Osteoblast (primary cell): ENCODE measurements at regions not wholly inside any gene's neighbourhood (a gene's known extent, or its start where the extent isn't known, plus 50 kb on each side); places are given as distances from the start of the nearest gene placed in this dataset.

Experiments used
- DNase-seq: peaks from one replicate; pipeline ENCODE4 v3.0.0; 2011; ENCODE audit warnings: low spot score, mixed read lengths; ENCODE audit not compliant: insufficient read length; ENCODE audit errors: missing footprints
- H2AFZ ChIP-seq: 2 replicates; pipeline ENCODE4 v1.6.0; 2011; ENCODE audit warnings: mild to moderate bottlenecking, low read length
- H3K27ac ChIP-seq: 2 replicates; pipeline ENCODE4 v1.5.1; 2011; ENCODE audit warnings: mild to moderate bottlenecking, low read depth, low read length, moderate library complexity
- H3K27me3 ChIP-seq: 2 replicates; pipeline ENCODE4 v1.6.0; 2012; ENCODE audit warnings: mild to moderate bottlenecking, control low read depth, inconsistent platforms, low read length, moderate library complexity; ENCODE audit not compliant: insufficient read depth
- H3K36me3 ChIP-seq: 2 replicates; pipeline ENCODE4 v1.5.1; 2011; ENCODE audit warnings: mild to moderate bottlenecking, low read length, control low read depth, moderate library complexity; ENCODE audit not compliant: insufficient read depth
- H3K4me1 ChIP-seq: 2 replicates; pipeline ENCODE4 v1.5.1; 2011; ENCODE audit warnings: mild to moderate bottlenecking, low read length, control low read depth, moderate library complexity; ENCODE audit not compliant: insufficient read depth
- H3K4me2 ChIP-seq: 2 replicates; pipeline ENCODE4 v1.6.0; 2011; ENCODE audit warnings: mild to moderate bottlenecking, low read length; ENCODE audit not compliant: insufficient read depth
- H3K4me3 ChIP-seq: fragments of 200-600 bp; sonication (generic); 3 replicates; pipeline ENCODE4 v1.5.1; 2012; ENCODE audit warnings: mild to moderate bottlenecking, low read length, inconsistent platforms; ENCODE audit not compliant: insufficient read depth
- H3K79me2 ChIP-seq: 2 replicates; pipeline ENCODE4 v1.6.0; 2012; ENCODE audit warnings: mild to moderate bottlenecking, low read length, control low read depth, inconsistent platforms; ENCODE audit not compliant: insufficient read depth
- H3K9me3 ChIP-seq: 2 replicates; pipeline ENCODE4 v1.5.1; 2011; ENCODE audit warnings: low read depth, low read length, control low read depth
- H4K20me1 ChIP-seq: 2 replicates; pipeline ENCODE4 v1.6.0; 2012; ENCODE audit warnings: mild to moderate bottlenecking, low read length, control low read depth; ENCODE audit not compliant: insufficient read depth
- TF ChIP-seq, protein P1 (sequence below): IDR thresholded peaks from 2 replicates; pipeline ENCODE4 v1.5.1; 2011; ENCODE audit warnings: mild to moderate bottlenecking, low read depth, low read length, moderate library complexity; ENCODE audit errors: extremely low read depth

DNA sequence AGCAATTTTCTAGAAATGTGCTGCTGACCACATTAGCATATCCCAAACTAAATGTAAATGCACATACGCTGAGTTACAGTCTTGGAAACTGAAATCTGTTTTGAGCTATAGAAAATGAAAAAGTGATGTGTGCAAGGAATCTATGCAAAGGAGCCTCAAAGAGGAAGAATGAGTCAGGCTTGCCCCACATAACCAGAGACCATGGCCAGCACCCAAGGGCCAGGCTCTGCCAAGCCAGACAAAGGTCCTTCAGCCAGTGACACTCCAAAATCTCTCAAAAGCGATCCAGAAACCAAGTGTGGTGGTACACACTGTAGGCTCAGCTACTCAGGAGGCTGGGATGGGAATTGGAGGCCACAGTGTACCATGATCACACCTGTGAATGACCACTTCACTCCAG is 195.2 kb downstream of the TOMM20 start:
- Histone ChIP-seq H3K27ac (peak overlapping the region; percentile 85), H3K27me3 (no peaks in the 10 kb centered on the region), H4K20me1 (no peaks in the 10 kb centered on the region), H3K79me2 (no peaks in the 10 kb centered on the region), H3K4me2 (peak overlapping the region; percentile 59), H3K36me3 (no peaks in the 10 kb centered on the region), H2AFZ (no peak overlapping the region), H3K4me1 (peaks cover 27% of the 10 kb centered on the region), H3K4me3 (peak overlapping the region; percentile 16), H3K9me3 (no peaks in the 10 kb centered on the region)
- DNase-seq: peak; percentile 87
- TF ChIP-seq, protein P1, sequence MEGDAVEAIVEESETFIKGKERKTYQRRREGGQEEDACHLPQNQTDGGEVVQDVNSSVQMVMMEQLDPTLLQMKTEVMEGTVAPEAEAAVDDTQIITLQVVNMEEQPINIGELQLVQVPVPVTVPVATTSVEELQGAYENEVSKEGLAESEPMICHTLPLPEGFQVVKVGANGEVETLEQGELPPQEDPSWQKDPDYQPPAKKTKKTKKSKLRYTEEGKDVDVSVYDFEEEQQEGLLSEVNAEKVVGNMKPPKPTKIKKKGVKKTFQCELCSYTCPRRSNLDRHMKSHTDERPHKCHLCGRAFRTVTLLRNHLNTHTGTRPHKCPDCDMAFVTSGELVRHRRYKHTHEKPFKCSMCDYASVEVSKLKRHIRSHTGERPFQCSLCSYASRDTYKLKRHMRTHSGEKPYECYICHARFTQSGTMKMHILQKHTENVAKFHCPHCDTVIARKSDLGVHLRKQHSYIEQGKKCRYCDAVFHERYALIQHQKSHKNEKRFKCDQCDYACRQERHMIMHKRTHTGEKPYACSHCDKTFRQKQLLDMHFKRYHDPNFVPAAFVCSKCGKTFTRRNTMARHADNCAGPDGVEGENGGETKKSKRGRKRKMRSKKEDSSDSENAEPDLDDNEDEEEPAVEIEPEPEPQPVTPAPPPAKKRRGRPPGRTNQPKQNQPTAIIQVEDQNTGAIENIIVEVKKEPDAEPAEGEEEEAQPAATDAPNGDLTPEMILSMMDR: no peak

GRCh38 chr1:234932511-234933430 is 195.9 kb downstream of the TOMM20 start:
- Histone ChIP-seq H3K9me3 (no peaks in the 10 kb centered on the region), H3K4me2 (peak overlapping the region; percentile 59), H3K4me1 (peaks cover 27% of the 10 kb centered on the region), H3K27me3 (no peaks in the 10 kb centered on the region), H3K4me3 (peak overlapping the region; percentile 16), H3K36me3 (no peaks in the 10 kb centered on the region), H3K27ac (peak overlapping the region; percentile 85), H3K79me2 (no peaks in the 10 kb centered on the region), H4K20me1 (no peaks in the 10 kb centered on the region), H2AFZ (peak overlapping the region; percentile 25)
- TF ChIP-seq, protein P1: no peak
- peak; percentile 86 for DNase-seq

- Histone ChIP-seq H3K27me3 (no peaks in the 10 kb centered on the region), H3K36me3 (no peaks in the 10 kb centered on the region), H3K9me3 (no peaks in the 10 kb centered on the region), H3K27ac (peak overlapping the region; percentile 85), H2AFZ (no peak overlapping the region), H3K4me2 (no peak overlapping the region), H4K20me1 (no peaks in the 10 kb centered on the region), H3K4me1 (peaks cover 27% of the 10 kb centered on the region), H3K4me3 (no peak overlapping the region), H3K79me2 (no peaks in the 10 kb centered on the region)
- TF ChIP-seq, protein P1: no peak
- DNase-seq: no peak
Observed at GRCh38 chr1:234932106-234932505, 196.5 kb downstream of the TOMM20 start.

DNA sequence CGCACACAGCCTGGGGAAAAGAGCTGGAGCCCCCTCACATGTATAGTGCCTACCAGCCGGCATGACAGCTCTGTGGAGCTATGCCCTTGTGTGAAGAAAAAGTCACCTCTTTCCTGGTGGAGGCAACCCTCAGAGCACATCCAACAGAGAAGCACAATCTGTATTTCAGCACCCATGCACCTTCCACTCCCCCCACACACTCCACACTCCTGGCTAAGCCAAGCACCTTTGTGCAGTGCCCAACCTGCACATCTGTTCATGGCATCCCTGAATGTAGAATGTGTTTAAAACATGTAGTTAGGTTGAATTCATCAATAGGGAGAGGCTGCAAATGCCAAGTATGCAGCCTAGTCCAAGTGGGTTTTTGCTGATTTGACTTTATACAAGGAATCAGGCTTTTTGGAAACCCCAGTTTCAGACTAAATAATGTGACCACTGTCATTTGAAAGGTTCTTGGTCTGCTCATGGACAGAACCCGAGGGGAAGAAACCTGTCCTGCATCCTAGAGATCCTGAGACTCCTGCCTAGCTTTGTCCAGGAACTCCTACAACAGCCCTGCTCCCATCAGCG is 197.1 kb downstream of the TOMM20 start:
- H3K79me2 ChIP-seq: no peaks in the 10 kb centered on the region
- no peak overlapping the region for H3K4me2 ChIP-seq
- no peak for DNase-seq
- H3K4me1 ChIP-seq: peaks cover 32% of the 10 kb centered on the region
- no peaks in the 10 kb centered on the region for H3K9me3 ChIP-seq
- H4K20me1 ChIP-seq: no peaks in the 10 kb centered on the region
- no peak overlapping the region for H3K27ac ChIP-seq
- no peaks in the 10 kb centered on the region for H3K36me3 ChIP-seq
- TF ChIP-seq, protein P1: no peak
- H3K4me3 ChIP-seq: no peak overlapping the region
- no peak overlapping the region for H2AFZ ChIP-seq
- no peaks in the 10 kb centered on the region for H3K27me3 ChIP-seq
